AG09319 (cell line): ENCODE measurements at regions not wholly inside any gene's neighbourhood (a gene's known extent, or its start where the extent isn't known, plus 50 kb on each side); places are given as distances from the start of the nearest gene placed in this dataset.
"Not testable (repeated sequence)": the region's sequence is repeated elsewhere in the genome, so short reads cannot be mapped to it uniquely, and the experiment has no call there.

Source experiments
- DNase-seq: peaks from one replicate; pipeline ENCODE4 v3.0.0-alpha.2; 2010; ENCODE audit warnings: low read depth; ENCODE audit errors: extremely low read depth
- TF ChIP-seq, protein P1 (sequence below): IDR thresholded peaks from 2 replicates; pipeline ENCODE4 v1.5.1; 2011; ENCODE audit warnings: low read depth, mild to moderate bottlenecking, inconsistent platforms, low read length, moderate library complexity

DNA sequence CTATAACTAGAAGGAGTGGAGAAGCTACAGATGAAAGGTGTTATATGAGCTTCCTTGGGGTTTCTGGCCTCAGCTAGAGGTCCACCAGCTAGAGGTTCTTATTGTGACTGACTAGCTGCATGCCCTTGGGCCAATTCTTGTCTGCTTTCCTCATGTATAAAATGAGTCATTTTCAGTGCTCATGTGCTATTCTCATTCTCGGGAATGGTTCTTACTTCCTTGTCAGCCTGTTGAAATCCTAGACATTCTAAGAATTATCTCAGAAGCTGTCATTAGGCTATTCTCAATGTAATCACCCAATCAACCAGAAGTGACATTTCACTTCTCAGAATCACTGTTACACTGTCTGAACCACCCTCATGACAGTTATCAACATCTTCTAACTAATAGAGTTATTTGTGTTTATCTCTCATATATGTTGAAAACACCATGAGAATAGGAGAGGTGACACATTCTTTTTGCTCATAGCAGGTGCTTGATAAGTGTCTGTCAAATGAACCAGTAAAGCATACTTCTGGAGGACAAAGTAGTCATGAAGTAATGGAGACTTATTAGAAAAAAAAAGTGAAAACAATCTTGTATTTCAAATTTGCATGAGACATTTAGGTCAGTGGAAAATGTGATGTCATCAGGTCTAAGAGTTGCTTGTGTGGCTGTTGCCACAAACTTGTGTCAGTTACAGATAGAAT is 122.8 kb upstream of the IVNS1ABP start:
- TF ChIP-seq, protein P1, sequence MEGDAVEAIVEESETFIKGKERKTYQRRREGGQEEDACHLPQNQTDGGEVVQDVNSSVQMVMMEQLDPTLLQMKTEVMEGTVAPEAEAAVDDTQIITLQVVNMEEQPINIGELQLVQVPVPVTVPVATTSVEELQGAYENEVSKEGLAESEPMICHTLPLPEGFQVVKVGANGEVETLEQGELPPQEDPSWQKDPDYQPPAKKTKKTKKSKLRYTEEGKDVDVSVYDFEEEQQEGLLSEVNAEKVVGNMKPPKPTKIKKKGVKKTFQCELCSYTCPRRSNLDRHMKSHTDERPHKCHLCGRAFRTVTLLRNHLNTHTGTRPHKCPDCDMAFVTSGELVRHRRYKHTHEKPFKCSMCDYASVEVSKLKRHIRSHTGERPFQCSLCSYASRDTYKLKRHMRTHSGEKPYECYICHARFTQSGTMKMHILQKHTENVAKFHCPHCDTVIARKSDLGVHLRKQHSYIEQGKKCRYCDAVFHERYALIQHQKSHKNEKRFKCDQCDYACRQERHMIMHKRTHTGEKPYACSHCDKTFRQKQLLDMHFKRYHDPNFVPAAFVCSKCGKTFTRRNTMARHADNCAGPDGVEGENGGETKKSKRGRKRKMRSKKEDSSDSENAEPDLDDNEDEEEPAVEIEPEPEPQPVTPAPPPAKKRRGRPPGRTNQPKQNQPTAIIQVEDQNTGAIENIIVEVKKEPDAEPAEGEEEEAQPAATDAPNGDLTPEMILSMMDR = no peak
- DNase-seq = no peak

DNA sequence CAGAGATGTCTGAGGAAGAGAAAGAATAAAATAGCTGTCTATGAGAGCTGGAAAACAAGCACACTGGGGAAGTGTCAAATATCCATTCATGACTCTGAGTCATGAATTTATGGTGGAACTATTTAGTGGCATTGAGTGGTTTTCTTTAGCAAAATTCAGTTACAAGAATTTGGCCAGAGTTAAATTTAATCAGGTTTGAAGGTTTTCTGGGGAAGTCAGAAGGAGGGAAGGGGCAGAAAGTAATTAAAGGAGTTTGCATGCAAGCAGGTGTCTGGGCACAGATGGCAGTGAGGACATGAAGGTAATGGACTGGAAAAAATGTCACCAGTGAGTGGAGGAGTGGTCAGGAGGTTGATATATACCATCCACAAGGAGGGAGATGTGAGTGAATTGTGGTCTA is 121.9 kb upstream of the IVNS1ABP start:
- DNase-seq = no peak
- TF ChIP-seq, protein P1 = no peak

DNA sequence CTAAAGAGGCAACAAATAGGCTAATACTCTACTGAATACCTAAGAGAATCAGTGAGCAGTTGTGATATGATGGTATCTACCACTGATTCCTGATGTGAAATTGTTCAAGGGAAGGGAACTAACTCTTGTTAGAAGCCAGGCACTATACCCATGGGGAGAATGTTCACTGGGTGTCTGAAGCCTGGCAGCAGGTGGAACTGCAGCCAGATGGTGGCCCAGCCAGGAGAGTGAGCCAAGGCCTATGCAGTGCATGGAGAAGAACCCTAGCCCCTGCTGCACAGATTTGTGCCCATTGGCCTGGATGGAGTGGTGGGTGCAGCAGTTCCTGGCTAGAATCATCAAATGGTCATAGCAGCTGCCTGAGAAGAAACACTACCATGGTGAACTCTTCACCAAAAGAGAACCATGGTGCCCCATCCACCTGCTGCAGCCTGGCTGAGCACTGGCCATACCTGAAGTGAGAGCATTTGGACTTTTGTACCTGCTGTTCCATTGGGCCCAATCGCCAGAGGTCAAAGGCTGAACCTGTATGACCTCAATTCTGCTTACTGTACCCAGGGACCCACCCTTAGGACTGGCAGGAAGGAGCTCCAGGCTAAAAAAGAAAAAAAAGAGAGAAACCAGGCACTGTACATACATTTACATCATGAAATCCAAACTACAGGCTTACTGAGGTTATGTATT is 118.8 kb upstream of the IVNS1ABP start:
- TF ChIP-seq, protein P1 = no peak

DNA sequence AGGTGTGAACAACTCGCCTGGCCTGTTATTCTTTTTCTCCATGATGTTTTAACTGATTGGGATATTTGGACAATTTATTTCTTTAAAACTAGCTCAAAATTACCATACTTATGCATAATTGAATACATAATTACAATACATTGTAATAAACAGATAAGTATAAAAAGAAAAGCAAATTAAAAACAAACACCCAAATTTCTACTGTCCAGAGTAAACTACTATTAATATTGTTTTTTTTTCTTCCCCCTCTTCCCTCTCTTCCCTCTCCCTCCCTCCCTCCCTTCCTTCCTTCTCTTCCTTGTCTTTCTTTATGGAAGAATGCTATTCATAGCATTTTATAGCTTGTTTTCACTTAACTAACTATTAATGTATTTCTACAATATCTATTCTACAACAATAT is 117.7 kb upstream of the IVNS1ABP start:
- TF ChIP-seq, protein P1 = no peak
- no peak for DNase-seq

More for the DNA sequence above, 118.8 kb upstream of the IVNS1ABP start:
- DNase-seq = no peak

DNA sequence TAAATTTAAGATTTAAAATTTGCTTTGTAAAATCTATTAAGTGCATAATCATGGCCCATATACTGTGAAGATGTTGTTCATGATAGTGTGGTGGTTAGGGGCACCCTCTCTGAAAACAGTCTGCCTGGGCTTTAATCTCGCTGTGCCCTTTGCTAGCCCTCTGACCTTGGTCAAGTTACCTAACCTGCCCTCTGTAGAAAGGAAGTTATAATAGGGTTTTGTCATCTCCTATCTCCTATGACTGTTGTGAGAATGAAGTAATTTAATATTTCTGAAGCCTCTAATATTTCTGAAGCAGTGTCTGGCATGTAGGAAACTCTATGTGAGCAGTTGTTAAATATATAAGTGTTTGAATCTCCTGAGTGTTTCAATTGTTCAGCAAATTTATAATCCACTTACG is 116.6 kb upstream of the IVNS1ABP start:
- TF ChIP-seq, protein P1 = no peak

DNA sequence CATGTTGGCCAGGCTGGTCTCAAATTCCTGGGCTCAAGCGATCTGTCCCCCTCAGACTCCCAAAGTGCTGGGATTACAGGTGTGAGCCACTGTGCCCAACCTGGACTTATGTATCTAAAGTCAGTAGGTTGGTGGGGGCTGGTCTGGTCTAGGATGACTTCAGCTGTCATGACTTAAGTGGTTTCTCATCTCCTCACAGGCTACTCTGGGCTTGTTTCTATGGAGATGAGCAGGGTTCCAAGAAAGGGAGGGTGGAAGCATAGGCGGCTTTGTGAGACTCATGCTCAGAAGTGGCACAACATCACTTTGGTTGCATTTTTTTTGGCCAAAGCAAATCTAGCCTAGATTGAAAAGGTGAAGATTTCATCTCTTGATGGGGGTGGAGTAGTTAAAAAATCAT is 115.9 kb upstream of the IVNS1ABP start:
- TF ChIP-seq, protein P1 = no peak
- DNase-seq = no peak

More for the DNA sequence above, 116.6 kb upstream of the IVNS1ABP start:
- DNase-seq = no peak

DNA sequence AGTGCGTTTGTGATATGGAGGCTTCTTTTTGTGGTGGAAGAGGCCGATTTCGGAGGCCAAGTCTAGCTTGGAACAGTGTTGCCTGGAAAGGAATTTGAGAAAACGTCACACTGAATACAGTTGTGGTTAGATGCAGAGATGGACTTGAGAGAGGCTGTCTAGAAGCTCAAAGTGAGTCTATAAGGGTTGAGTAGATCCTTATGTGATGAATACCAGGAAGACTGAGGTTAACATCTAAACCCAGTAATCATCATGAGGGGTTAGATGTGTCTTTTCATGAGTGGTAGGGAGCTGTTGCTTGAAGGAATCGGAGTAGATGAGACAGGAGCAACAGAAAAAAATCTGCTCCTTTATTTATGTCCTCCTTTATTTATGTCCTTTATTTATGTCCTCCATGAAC is 114.6 kb upstream of the IVNS1ABP start:
- TF ChIP-seq, protein P1 = no peak
- DNase-seq = no peak

DNA sequence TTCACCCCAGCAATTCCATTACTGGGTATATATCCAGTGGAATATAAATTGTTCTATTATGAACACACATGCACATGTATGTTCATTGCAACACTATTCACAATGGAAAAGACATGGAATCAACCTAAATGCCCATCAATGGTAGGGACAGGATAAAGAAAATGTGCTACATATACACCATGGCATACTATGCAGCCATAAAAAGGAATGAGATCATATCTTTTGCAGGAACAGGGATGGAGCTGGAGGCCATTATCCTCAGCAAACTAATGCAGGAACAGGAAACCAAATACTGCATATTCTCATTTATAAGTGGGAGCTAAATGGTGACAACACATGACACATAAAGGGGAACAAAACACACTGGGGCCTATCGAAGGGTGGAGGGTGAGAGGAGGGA is 112.6 kb upstream of the IVNS1ABP start:
- DNase-seq = not testable (repeated sequence)
